Calu3 (cell line): ENCODE measurements at regions not wholly inside any gene's neighbourhood (a gene's known extent, or its start where the extent isn't known, plus 50 kb on each side); places are given as distances from the start of the nearest gene placed in this dataset.

Source experiments
- BruUV-seq: library from RNA; stranded (reverse); fragments of 400-500 nt; replicated peaks from 2 replicates; lab custom pipeline; 2021; lab: Mats Ljungman, UMichigan
- CTCF ChIA-PET: fragments of 300-600 bp; sonication (Branson Sonifier 250); formaldehyde crosslinking; loops from one replicate; lab custom pipeline; 2022; ENCODE audit warnings: antibody characterized with exemption; lab: Charles Lee
- DNase-seq: peaks from one replicate; pipeline ENCODE4 v3.0.0; 2022
- H3K27ac Mint-ChIP-seq: one replicate; pipeline ENCODE4 v1.8.0; 2022; ENCODE audit warnings: mixed read lengths; ENCODE audit not compliant: unreplicated experiment
- H3K27me3 Mint-ChIP-seq: one replicate; pipeline ENCODE4 v1.8.0; 2022; ENCODE audit warnings: mixed read lengths; ENCODE audit not compliant: unreplicated experiment
- H3K36me3 Mint-ChIP-seq: one replicate; pipeline ENCODE4 v1.8.0; 2022; ENCODE audit warnings: mild to moderate bottlenecking, moderate library complexity, mixed read lengths; ENCODE audit not compliant: insufficient read depth, unreplicated experiment
- H3K4me1 Mint-ChIP-seq: one replicate; pipeline ENCODE4 v1.8.0; 2022; ENCODE audit warnings: mild to moderate bottlenecking, low read depth, mixed read lengths; ENCODE audit not compliant: unreplicated experiment
- H3K4me3 Mint-ChIP-seq: one replicate; pipeline ENCODE4 v1.8.0; 2022; ENCODE audit warnings: mild to moderate bottlenecking, low read depth, moderate library complexity, mixed read lengths; ENCODE audit not compliant: unreplicated experiment
- H3K9me3 Mint-ChIP-seq: one replicate; pipeline ENCODE4 v1.8.0; 2022; ENCODE audit warnings: low read depth, mixed read lengths; ENCODE audit not compliant: unreplicated experiment
- CTCF ChIP-seq: fragments of 200-600 bp; IDR thresholded peaks from one replicate; pipeline ENCODE4 v1.8.0; 2022; ENCODE audit warnings: antibody characterized with exemption; ENCODE audit not compliant: unreplicated experiment
- intact Hi-C: fragments of 100-400 bp; cut with micrococcal nuclease; formaldehyde crosslinking; loops from one replicate; pipeline ENCODE4 v1.10.0; 2022; ENCODE audit not compliant: unreplicated experiment

GRCh38 chr13:103246581-103247200 is 180.5 kb upstream of the SLC10A2 start:
- CTCF ChIA-PET = no interaction called here
- no peaks in the 10 kb centered on the region for H3K4me1 Mint-ChIP-seq
- no peak overlapping the region for H3K27ac Mint-ChIP-seq
- no peak for TF ChIP-seq CTCF
- intact Hi-C loops = no loop called here
- BruUV-seq = no TSS peak
- no peak for DNase-seq
- H3K9me3 Mint-ChIP-seq = no peaks in the 10 kb centered on the region
- H3K36me3 Mint-ChIP-seq = no peaks in the 10 kb centered on the region
- H3K4me3 Mint-ChIP-seq = no peak overlapping the region
- no peaks in the 10 kb centered on the region for H3K27me3 Mint-ChIP-seq

- BruUV-seq = no TSS peak
- Mint-ChIP-seq H3K36me3 (no peaks in the 10 kb centered on the region), H3K9me3 (no peaks in the 10 kb centered on the region), H3K4me3 (no peak overlapping the region), H3K4me1 (no peaks in the 10 kb centered on the region), H3K27ac (no peak overlapping the region), H3K27me3 (no peaks in the 10 kb centered on the region)
- CTCF ChIA-PET = no interaction called here
- no peak for TF ChIP-seq CTCF
- intact Hi-C loops = no loop called here
- DNase-seq = no peak
These were observed 177.3 kb upstream of the SLC10A2 start for GRCh38 chr13:103243495-103243894.

GRCh38 chr13:103238441-103238840 is 172.2 kb upstream of the SLC10A2 start:
- no peak overlapping the region for H3K27ac Mint-ChIP-seq
- CTCF ChIA-PET = no interaction called here
- DNase-seq = no peak
- no peaks in the 10 kb centered on the region for H3K36me3 Mint-ChIP-seq
- H3K4me3 Mint-ChIP-seq = no peak overlapping the region
- BruUV-seq = no TSS peak
- intact Hi-C loops = no loop called here
- no peaks in the 10 kb centered on the region for H3K4me1 Mint-ChIP-seq
- no peaks in the 10 kb centered on the region for H3K27me3 Mint-ChIP-seq
- H3K9me3 Mint-ChIP-seq = no peaks in the 10 kb centered on the region
- no peak for TF ChIP-seq CTCF

- Mint-ChIP-seq H3K27ac (no peak overlapping the region), H3K9me3 (no peaks in the 10 kb centered on the region)
These were observed 170.0 kb upstream of the SLC10A2 start for GRCh38 chr13:103236213-103236612.

More at GRCh38 chr13:103236213-103236612, 170.0 kb upstream of the SLC10A2 start:
- BruUV-seq = no TSS peak
- H3K4me1 Mint-ChIP-seq = no peaks in the 10 kb centered on the region
- TF ChIP-seq CTCF = no peak
- intact Hi-C loops = no loop called here
- DNase-seq = no peak
- no peak overlapping the region for H3K4me3 Mint-ChIP-seq
- no peaks in the 10 kb centered on the region for H3K36me3 Mint-ChIP-seq
- H3K27me3 Mint-ChIP-seq = no peaks in the 10 kb centered on the region
- CTCF ChIA-PET = no interaction called here
